HG02943 (cell line): ENCODE measurements at regions not wholly inside any gene's neighbourhood (a gene's known extent, or its start where the extent isn't known, plus 50 kb on each side); places are given as distances from the start of the nearest gene placed in this dataset.

Source experiments
- ATAC-seq: cut with Tn5 transposase; IDR thresholded peaks from one replicate; pipeline ENCODE4 v1.9.1; 2021; ENCODE audit warnings: mild to moderate bottlenecking, low read depth, moderate library complexity; ENCODE audit not compliant: unreplicated experiment

GRCh38 chr17:12519956-12520594, 145.6 kb upstream of the MYOCD start:
- no peak for ATAC-seq

- no peak for ATAC-seq
These were observed 144.3 kb upstream of the MYOCD start for GRCh38 chr17:12521416-12521815.

GRCh38 chr17:12522336-12522735, 143.4 kb upstream of the MYOCD start:
- no peak for ATAC-seq

GRCh38 chr17:12522743-12523183, 142.9 kb upstream of the MYOCD start:
- no peak for ATAC-seq

GRCh38 chr17:12523244-12523643, 142.4 kb upstream of the MYOCD start:
- no peak for ATAC-seq

- ATAC-seq = no peak
These were observed 137.7 kb upstream of the MYOCD start for GRCh38 chr17:12528036-12528435.

- no peak for ATAC-seq
These were observed 135.5 kb upstream of the MYOCD start for GRCh38 chr17:12530161-12530560.

- ATAC-seq = no peak
These were observed 129.7 kb upstream of the MYOCD start for GRCh38 chr17:12536021-12536420.

GRCh38 chr17:12536472-12536871, 129.2 kb upstream of the MYOCD start:
- ATAC-seq = no peak

GRCh38 chr17:12537436-12537835, 128.3 kb upstream of the MYOCD start:
- ATAC-seq = no peak

- ATAC-seq = no peak
These were observed 127.7 kb upstream of the MYOCD start for GRCh38 chr17:12538003-12538402.

- peak; percentile 61 for ATAC-seq
These were observed 119.7 kb upstream of the MYOCD start for GRCh38 chr17:12545877-12546513.

GRCh38 chr17:12546983-12547382, 118.7 kb upstream of the MYOCD start:
- ATAC-seq = no peak

- ATAC-seq = no peak
These were observed 117.9 kb upstream of the MYOCD start for GRCh38 chr17:12547831-12548230.

- ATAC-seq = no peak
These were observed 117.1 kb upstream of the MYOCD start for GRCh38 chr17:12548558-12548957.

- no peak for ATAC-seq
These were observed 116.1 kb upstream of the MYOCD start for GRCh38 chr17:12549499-12550041.

- ATAC-seq = no peak
These were observed 112.1 kb upstream of the MYOCD start for GRCh38 chr17:12553625-12554024.

- ATAC-seq = no peak
These were observed 111.4 kb upstream of the MYOCD start for GRCh38 chr17:12554251-12554650.

GRCh38 chr17:12566291-12566690, 99.4 kb upstream of the MYOCD start:
- no peak for ATAC-seq

GRCh38 chr17:12567077-12568053, 98.3 kb upstream of the MYOCD start:
- ATAC-seq = no peak
